ENCODE measurements at regions not wholly inside any gene's neighbourhood (a gene's known extent, or its start where the extent isn't known, plus 50 kb on each side); places are given as distances from the start of the nearest gene placed in this dataset.
"Not testable (repeated sequence)": the region's sequence is repeated elsewhere in the genome, so short reads cannot be mapped to it uniquely, and the experiment has no call there.

- DNase-seq = no peak
Observed at GRCh38 chr12:23281295-23281694, 656.3 kb downstream of the ETNK1 start.

- no peak for DNase-seq
Observed at GRCh38 chr12:23282701-23283100, 657.7 kb downstream of the ETNK1 start.

- DNase-seq = not testable (repeated sequence)
Observed at GRCh38 chr12:23285764-23286530, 661.0 kb downstream of the ETNK1 start.

- no peak for DNase-seq
Observed at GRCh38 chr12:23290627-23291330, 658.7 kb downstream of the SOX5 start.

- no peak for DNase-seq
Observed at GRCh38 chr12:23303220-23303619, 646.2 kb downstream of the SOX5 start.

- no peak for DNase-seq
Observed at GRCh38 chr12:23303821-23304220, 645.6 kb downstream of the SOX5 start.

- DNase-seq = no peak
Observed at GRCh38 chr12:23333938-23334337, 615.5 kb downstream of the SOX5 start.

GRCh38 chr12:23335593-23335992 is 613.9 kb downstream of the SOX5 start:
- no peak for DNase-seq

- no peak for DNase-seq
Observed at GRCh38 chr12:23337213-23337612, 612.3 kb downstream of the SOX5 start.

- no peak for DNase-seq
Observed at GRCh38 chr12:23340351-23340750, 609.1 kb downstream of the SOX5 start.

- no peak for DNase-seq
Observed at GRCh38 chr12:23342407-23342806, 607.1 kb downstream of the SOX5 start.

- no peak for DNase-seq
Observed at GRCh38 chr12:23349564-23349963, 599.9 kb downstream of the SOX5 start.

GRCh38 chr12:23350808-23351207 is 598.7 kb downstream of the SOX5 start:
- DNase-seq = no peak

- no peak for DNase-seq
Observed at GRCh38 chr12:23352670-23353069, 596.8 kb downstream of the SOX5 start.

GRCh38 chr12:23354800-23355199 is 594.7 kb downstream of the SOX5 start:
- DNase-seq = no peak

- peak in 1 of 5 experiments; percentile 74 for DNase-seq
Observed at GRCh38 chr12:23356440-23356839, 593.0 kb downstream of the SOX5 start.

- DNase-seq = no peak
Observed at GRCh38 chr12:23356927-23357708, 592.4 kb downstream of the SOX5 start.

- no peak for DNase-seq
Observed at GRCh38 chr12:23359975-23360701, 589.3 kb downstream of the SOX5 start.

GRCh38 chr12:23361971-23362370 is 587.5 kb downstream of the SOX5 start:
- DNase-seq = no peak

GRCh38 chr12:23368590-23368989 is 580.9 kb downstream of the SOX5 start:
- no peak for DNase-seq

GRCh38 chr12:23375621-23376020 is 573.8 kb downstream of the SOX5 start:
- DNase-seq = no peak

- no peak for DNase-seq
Observed at GRCh38 chr12:23376238-23376637, 573.2 kb downstream of the SOX5 start.

All from T-helper 2 cell (primary cell).